H1 (cell line): ENCODE measurements at regions not wholly inside any gene's neighbourhood (a gene's known extent, or its start where the extent isn't known, plus 50 kb on each side); places are given as distances from the start of the nearest gene placed in this dataset.

ENCODE experiments used
- BACH1 ChIP-seq: IDR thresholded peaks from 2 replicates; pipeline ENCODE4 v1.6.1; 2012; ENCODE audit warnings: low read length, improper control_type of control experiment
- CBX8 ChIP-seq: fragments of 300-800, 300-1000 bp; sonication (generic); IDR thresholded peaks from 2 replicates; pipeline ENCODE4 v1.7.1; 2016; ENCODE audit warnings: low read depth, low read length, borderline replicate concordance
- JUN ChIP-seq: IDR thresholded peaks from 2 replicates; pipeline ENCODE4 v1.6.1; 2011; ENCODE audit warnings: low read depth, mild to moderate bottlenecking, improper control_type of control experiment, low read length
- KDM4A ChIP-seq: IDR thresholded peaks from one replicate; pipeline ENCODE4 v1.7.1; 2012; ENCODE audit warnings: low read depth, mild to moderate bottlenecking, moderate library complexity, low read length, inconsistent platforms; ENCODE audit not compliant: severe bottlenecking
- KDM5A ChIP-seq: fragments of 200-600 bp; IDR thresholded peaks from 2 replicates; pipeline ENCODE4 v1.7.1; 2012; ENCODE audit warnings: mild to moderate bottlenecking, low read length, inconsistent platforms, mixed read lengths
- NRF1 ChIP-seq: IDR thresholded peaks from 2 replicates; pipeline ENCODE4 v1.6.1; 2011; ENCODE audit warnings: mild to moderate bottlenecking, low read depth, low read length, improper control_type of control experiment
- PHF8 ChIP-seq: fragments of 200-600 bp; sonication (generic); conservative IDR thresholded peaks from 2 replicates; pipeline ENCODE4 v1.7.1; 2012; ENCODE audit warnings: low read depth, mild to moderate bottlenecking, inconsistent platforms, low read length, moderate library complexity
- POLR2AphosphoS5 ChIP-seq: IDR thresholded peaks from 2 replicates; pipeline ENCODE4 v1.6.1; 2011; ENCODE audit warnings: low read depth, low read length
- RBBP5 ChIP-seq: IDR thresholded peaks from 2 replicates; pipeline ENCODE4 v1.7.1; 2012; ENCODE audit warnings: low read depth, mild to moderate bottlenecking, inconsistent platforms, low read length, moderate library complexity, borderline replicate concordance
- SAP30 ChIP-seq: fragments of 300-600 bp; sonication (generic); IDR thresholded peaks from 2 replicates; pipeline ENCODE4 v1.7.1; 2012; ENCODE audit warnings: low read length, moderate library complexity, mild to moderate bottlenecking, inconsistent platforms; ENCODE audit not compliant: insufficient read depth, insufficient replicate concordance
- ZNF274 ChIP-seq: IDR thresholded peaks from 2 replicates; pipeline ENCODE4 v1.7.0; 2012; ENCODE audit warnings: low read length, borderline replicate concordance; ENCODE audit errors: extremely low read depth
- TF ChIP-seq, protein P1 (sequence below): IDR thresholded peaks from 2 replicates; pipeline ENCODE4 v1.6.1; 2012; ENCODE audit warnings: low read length, inconsistent platforms
- TF ChIP-seq, protein P2 (sequence below): IDR thresholded peaks from 2 replicates; pipeline ENCODE4 v1.6.1; 2012; ENCODE audit warnings: inconsistent platforms

DNA sequence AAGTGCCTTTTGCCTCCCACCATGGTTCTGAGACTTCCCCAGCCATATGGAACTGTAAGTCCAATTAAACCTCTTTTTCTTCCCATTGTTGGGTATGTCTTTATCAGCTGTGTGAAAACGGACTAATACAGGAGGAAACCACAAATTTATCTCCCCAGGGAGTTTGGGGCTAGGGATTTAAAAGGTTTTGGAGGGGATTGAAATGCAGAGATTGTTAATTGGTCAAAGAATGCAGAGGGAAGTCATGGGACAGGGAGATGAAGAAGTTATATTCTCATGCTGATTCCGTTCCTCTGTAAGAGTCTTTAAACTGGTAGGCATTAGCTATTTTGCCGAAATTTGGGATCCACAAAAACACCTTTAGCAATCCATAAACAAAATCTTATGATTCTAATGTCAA lies 57.9 kb downstream of the TKTL2 start (continued):
- TF ChIP-seq KDM4A (no peak), JUN (no peak), KDM5A (no peak), NRF1 (no peak), ZNF274 (no peak), POLR2AphosphoS5 (no peak), BACH1 (no peak), PHF8 (no peak), SAP30 (no peak), CBX8 (no peak), RBBP5 (no peak)
- TF ChIP-seq, protein P1, sequence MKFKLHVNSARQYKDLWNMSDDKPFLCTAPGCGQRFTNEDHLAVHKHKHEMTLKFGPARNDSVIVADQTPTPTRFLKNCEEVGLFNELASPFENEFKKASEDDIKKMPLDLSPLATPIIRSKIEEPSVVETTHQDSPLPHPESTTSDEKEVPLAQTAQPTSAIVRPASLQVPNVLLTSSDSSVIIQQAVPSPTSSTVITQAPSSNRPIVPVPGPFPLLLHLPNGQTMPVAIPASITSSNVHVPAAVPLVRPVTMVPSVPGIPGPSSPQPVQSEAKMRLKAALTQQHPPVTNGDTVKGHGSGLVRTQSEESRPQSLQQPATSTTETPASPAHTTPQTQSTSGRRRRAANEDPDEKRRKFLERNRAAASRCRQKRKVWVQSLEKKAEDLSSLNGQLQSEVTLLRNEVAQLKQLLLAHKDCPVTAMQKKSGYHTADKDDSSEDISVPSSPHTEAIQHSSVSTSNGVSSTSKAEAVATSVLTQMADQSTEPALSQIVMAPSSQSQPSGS, result no peak
- TF ChIP-seq, protein P2, sequence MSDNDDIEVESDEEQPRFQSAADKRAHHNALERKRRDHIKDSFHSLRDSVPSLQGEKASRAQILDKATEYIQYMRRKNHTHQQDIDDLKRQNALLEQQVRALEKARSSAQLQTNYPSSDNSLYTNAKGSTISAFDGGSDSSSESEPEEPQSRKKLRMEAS, result no peak
